Endothelial cell (in vitro differentiated cells): ENCODE measurements at regions not wholly inside any gene's neighbourhood (a gene's known extent, or its start where the extent isn't known, plus 50 kb on each side); places are given as distances from the start of the nearest gene placed in this dataset.

ENCODE experiments used
- DNase-seq: peaks from one replicate; pipeline ENCODE4 v3.0.0; 2021; ENCODE audit warnings: low spot score
- H3K27ac Mint-ChIP-seq: one replicate; pipeline ENCODE4 v1.8.0; 2021; ENCODE audit warnings: mixed read lengths, inconsistent platforms; ENCODE audit not compliant: unreplicated experiment
- H3K27me3 Mint-ChIP-seq: one replicate; pipeline ENCODE4 v1.8.0; 2021; ENCODE audit warnings: mild to moderate bottlenecking, moderate library complexity, mixed read lengths, inconsistent platforms; ENCODE audit not compliant: unreplicated experiment
- H3K36me3 Mint-ChIP-seq: one replicate; pipeline ENCODE4 v1.8.0; 2021; ENCODE audit warnings: mild to moderate bottlenecking, low read depth, mixed read lengths, inconsistent platforms; ENCODE audit not compliant: unreplicated experiment
- H3K4me1 Mint-ChIP-seq: one replicate; pipeline ENCODE4 v1.8.0; 2021; ENCODE audit warnings: mild to moderate bottlenecking, mixed read lengths, inconsistent platforms; ENCODE audit not compliant: unreplicated experiment
- H3K4me3 Mint-ChIP-seq: one replicate; pipeline ENCODE4 v1.8.0; 2021; ENCODE audit warnings: mild to moderate bottlenecking, mixed read lengths, inconsistent platforms; ENCODE audit not compliant: unreplicated experiment
- H3K9me3 Mint-ChIP-seq: one replicate; pipeline ENCODE4 v1.8.0; 2021; ENCODE audit warnings: mixed read lengths, inconsistent platforms; ENCODE audit not compliant: unreplicated experiment
- TF ChIP-seq, protein P1 (sequence below): fragments of 200-600 bp; sonication (generic); IDR thresholded peaks from one replicate; pipeline ENCODE4 v1.5.0; 2021; ENCODE audit warnings: antibody characterized with exemption; ENCODE audit not compliant: unreplicated experiment

DNA sequence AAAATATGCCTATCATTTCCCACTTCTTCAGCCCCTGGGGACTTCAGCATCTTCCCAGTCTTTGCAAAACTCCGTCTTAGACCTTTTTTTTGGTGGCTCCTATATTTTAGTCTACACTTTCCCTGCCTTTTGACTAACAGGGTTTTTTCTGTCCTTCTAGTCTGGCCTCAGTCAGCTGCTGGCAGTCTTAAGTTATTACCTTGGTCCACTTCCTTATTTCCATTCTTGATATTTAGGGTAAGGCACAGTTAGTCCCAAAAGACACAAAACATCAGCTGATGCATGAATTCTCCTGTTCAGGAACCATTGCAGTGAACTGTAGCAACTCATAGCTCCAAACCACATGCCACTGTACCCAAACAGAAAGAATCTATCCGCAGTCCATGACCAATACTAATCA is 234.6 kb upstream of the RFC3 start:
- DNase-seq = no peak
- H3K27me3 Mint-ChIP-seq = no peaks in the 10 kb centered on the region
- no peaks in the 10 kb centered on the region for H3K4me1 Mint-ChIP-seq
- H3K9me3 Mint-ChIP-seq = no peaks in the 10 kb centered on the region
- H3K27ac Mint-ChIP-seq = no peak overlapping the region
- no peak overlapping the region for H3K4me3 Mint-ChIP-seq
- TF ChIP-seq, protein P1, sequence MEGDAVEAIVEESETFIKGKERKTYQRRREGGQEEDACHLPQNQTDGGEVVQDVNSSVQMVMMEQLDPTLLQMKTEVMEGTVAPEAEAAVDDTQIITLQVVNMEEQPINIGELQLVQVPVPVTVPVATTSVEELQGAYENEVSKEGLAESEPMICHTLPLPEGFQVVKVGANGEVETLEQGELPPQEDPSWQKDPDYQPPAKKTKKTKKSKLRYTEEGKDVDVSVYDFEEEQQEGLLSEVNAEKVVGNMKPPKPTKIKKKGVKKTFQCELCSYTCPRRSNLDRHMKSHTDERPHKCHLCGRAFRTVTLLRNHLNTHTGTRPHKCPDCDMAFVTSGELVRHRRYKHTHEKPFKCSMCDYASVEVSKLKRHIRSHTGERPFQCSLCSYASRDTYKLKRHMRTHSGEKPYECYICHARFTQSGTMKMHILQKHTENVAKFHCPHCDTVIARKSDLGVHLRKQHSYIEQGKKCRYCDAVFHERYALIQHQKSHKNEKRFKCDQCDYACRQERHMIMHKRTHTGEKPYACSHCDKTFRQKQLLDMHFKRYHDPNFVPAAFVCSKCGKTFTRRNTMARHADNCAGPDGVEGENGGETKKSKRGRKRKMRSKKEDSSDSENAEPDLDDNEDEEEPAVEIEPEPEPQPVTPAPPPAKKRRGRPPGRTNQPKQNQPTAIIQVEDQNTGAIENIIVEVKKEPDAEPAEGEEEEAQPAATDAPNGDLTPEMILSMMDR = no peak
- H3K36me3 Mint-ChIP-seq = no peaks in the 10 kb centered on the region

- DNase-seq = no peak
- Mint-ChIP-seq H3K36me3 (no peaks in the 10 kb centered on the region), H3K27me3 (no peaks in the 10 kb centered on the region), H3K4me1 (no peaks in the 10 kb centered on the region), H3K4me3 (no peak overlapping the region), H3K27ac (no peak overlapping the region), H3K9me3 (no peaks in the 10 kb centered on the region)
- TF ChIP-seq, protein P1 = no peak
Observed at GRCh38 chr13:33590936-33591335, 227.0 kb upstream of the RFC3 start.

- H3K27ac Mint-ChIP-seq = no peak overlapping the region
- no peaks in the 10 kb centered on the region for H3K36me3 Mint-ChIP-seq
- H3K27me3 Mint-ChIP-seq = peaks cover 2% of the 10 kb centered on the region
- TF ChIP-seq, protein P1 = no peak
- no peak for DNase-seq
- peaks cover 9% of the 10 kb centered on the region for H3K4me1 Mint-ChIP-seq
- no peak overlapping the region for H3K4me3 Mint-ChIP-seq
- H3K9me3 Mint-ChIP-seq = no peaks in the 10 kb centered on the region
Observed at GRCh38 chr13:33606692-33607091, 211.3 kb upstream of the RFC3 start.

DNA sequence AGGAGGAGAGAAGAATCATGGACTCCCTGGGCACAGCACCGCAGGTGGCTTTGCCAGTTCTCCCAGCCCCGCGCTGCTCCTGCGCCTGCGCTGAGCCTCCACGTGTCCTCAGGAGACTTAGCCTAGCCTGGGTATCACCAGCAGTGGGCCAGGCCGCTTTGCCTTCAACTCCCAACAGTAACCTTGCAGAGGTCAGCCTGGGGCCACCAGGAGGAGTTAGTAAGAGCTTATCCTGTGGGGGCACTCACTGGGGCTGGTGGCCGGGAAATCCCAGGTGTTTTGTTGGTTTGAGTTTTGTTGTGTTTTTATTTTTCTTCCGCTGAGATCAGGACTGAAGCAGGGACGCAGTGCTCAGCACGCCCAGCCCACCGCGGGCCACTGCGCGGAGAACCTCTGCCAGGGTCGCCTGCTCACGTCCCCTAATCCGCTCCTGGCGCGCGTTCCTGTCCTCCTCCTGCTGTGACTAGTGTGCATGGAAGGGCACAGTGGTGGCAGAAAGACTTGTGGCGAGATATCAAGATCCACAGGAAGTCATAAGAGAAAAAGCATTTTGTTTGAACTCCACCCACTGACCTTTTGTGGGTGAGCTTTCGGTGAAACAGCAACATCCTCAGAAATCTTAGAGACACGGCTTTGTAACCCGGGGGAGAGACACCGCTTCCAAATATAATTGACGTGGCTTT is 207.4 kb upstream of the RFC3 start:
- no peak for DNase-seq
- Mint-ChIP-seq H3K4me3 (no peak overlapping the region), H3K4me1 (peaks cover 9% of the 10 kb centered on the region), H3K9me3 (no peaks in the 10 kb centered on the region), H3K27me3 (peaks cover 3% of the 10 kb centered on the region), H3K27ac (no peak overlapping the region), H3K36me3 (no peaks in the 10 kb centered on the region)
- TF ChIP-seq, protein P1 = no peak

- no peak overlapping the region for H3K4me3 Mint-ChIP-seq
- H3K9me3 Mint-ChIP-seq = no peaks in the 10 kb centered on the region
- peaks cover 3% of the 10 kb centered on the region for H3K27me3 Mint-ChIP-seq
- H3K4me1 Mint-ChIP-seq = peaks cover 9% of the 10 kb centered on the region
- TF ChIP-seq, protein P1 = no peak
- DNase-seq = no peak
- peak overlapping the region; percentile 16 for H3K27ac Mint-ChIP-seq
- no peaks in the 10 kb centered on the region for H3K36me3 Mint-ChIP-seq
Observed at GRCh38 chr13:33611121-33611805, 206.7 kb upstream of the RFC3 start.
